SIG-M5 treated with dmso at 0.1 percent for 504 hours (cell line): ENCODE measurements at regions not wholly inside any gene's neighbourhood (a gene's known extent, or its start where the extent isn't known, plus 50 kb on each side); places are given as distances from the start of the nearest gene placed in this dataset.
"Not testable (repeated sequence)": the region's sequence is repeated elsewhere in the genome, so short reads cannot be mapped to it uniquely, and the experiment has no call there.

Source experiments
- DNase-seq: peaks from one replicate; lab custom pipeline; 2025; ENCODE audit not compliant: unreplicated experiment; lab: John Stamatoyannopoulos, UW

DNA sequence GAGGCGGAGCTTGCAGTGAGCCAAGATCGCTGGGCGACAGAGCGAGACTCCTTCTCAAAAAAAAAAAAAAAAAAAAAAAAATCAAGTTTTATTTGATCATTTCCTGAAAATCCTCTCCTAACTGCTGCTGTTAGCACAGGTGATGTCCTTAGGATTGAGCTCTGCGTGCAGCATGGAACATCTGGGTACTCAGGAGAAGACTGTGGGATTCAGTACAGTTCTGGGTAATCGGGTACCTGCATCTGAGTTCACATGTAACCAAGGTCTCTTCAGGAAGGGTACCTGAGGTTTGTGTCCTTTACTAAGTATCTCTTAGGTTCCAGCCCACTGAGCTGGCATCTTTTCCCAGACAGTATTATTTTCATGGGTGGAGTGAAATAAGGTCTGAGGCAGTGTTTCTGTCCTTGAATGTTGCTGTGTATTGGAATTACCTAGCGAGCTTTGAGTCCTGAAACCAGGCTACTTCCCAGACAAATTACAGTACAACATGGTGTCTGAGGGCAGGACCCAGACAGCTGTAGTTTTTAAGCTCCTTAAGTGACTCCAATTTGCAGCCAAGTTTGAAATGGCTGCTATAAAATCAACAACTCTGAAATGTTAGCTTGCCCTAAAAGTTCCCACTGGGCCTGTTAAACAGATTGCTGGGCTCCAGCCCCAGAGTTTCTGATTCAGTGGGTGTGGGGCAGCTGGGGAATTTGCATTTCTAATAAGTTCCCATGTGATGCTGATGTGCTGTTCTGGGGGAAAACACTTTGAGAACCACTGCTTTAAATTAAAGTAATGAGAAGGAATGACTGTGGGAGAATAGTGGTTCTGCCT lies 120.5 kb downstream of the PMAIP1 start:
- no peak for DNase-seq

DNA sequence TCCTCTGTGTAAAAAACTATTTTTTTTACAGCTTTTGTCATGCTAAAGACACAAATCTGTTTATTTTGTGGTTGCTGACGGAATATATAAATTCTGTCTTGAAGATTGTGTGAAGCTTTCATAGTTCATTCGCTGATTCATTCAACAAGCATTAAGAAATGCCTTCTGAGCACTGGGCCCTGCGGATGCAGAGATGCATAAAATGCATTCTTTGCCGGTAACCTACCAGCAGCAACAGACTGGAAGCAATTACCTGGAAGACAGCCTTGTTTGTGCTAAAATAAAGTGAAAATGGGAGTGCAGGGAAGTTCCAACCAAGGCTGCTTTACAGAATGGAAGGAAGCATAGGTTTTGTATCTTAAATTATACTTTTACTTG lies 119.7 kb downstream of the PMAIP1 start:
- no peak for DNase-seq

- no peak for DNase-seq
Observed at GRCh38 chr18:60018618-60019462, 119.0 kb downstream of the PMAIP1 start.

DNA sequence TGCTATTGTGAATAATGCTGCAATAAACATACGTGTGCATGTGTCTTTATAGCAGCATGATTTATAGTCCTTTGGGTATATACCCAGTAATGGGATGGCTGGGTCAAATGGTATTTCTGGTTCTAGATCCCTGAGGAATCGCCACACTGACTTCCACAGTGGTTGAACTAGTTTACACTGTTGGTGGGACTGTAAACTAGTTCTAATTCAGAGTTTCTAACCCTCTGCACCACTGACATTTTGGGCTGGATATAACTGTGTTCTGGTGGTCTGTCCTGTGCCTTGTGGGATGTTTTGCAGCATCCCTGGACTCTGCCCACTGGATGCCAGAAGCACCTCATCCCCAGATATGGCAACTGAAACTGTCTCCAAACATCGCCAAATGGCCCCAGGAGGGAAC lies 118.3 kb downstream of the PMAIP1 start:
- not testable (repeated sequence) for DNase-seq

DNA sequence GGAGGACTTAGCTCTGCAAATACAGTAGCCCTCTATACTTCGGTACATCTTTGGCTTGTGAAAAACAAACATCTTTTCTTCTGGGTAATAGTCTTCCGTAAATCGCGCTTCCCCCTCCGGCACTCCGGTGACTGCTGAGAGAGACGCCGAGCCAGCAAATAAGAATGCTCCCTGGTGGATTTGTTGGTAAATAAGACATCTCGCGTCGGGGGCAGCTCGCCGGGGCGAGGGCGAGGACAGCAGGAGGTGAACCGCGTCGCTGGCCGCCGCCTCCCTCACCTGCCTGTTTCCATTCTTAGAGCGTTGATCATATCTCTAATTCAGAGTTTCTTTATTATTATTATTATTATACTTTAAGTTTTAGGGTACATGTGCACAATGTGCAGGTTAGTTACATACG lies 117.6 kb downstream of the PMAIP1 start:
- DNase-seq: no peak

GRCh38 chr18:60015826-60016225 lies 116.0 kb downstream of the PMAIP1 start:
- DNase-seq: not testable (repeated sequence)

- DNase-seq: not testable (repeated sequence)
Observed at GRCh38 chr18:60013148-60013547, 113.4 kb downstream of the PMAIP1 start.

DNA sequence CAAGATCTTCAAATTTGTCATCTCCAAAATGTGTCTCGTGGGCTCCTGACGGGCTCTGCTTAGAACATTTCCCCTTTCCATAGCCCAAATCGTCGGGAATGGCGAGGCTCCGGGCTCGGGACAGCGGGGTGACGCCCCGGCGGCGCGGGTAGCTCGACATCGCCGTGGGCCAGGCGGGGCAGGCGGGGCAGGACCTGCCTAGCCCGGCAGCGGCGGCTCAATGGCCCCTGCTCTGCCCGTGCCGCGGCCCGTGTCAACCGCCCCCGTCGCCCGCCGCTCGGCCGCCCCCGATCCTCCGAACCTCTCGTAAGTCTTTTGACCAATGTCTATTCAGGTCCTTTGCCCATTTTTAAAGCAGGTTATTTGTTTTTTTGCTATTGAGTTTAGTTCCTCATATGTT lies 111.2 kb downstream of the PMAIP1 start:
- DNase-seq: no peak

GRCh38 chr18:60010513-60010912 lies 110.7 kb downstream of the PMAIP1 start:
- DNase-seq: no peak

GRCh38 chr18:60007661-60008060 lies 107.9 kb downstream of the PMAIP1 start:
- no peak for DNase-seq

DNA sequence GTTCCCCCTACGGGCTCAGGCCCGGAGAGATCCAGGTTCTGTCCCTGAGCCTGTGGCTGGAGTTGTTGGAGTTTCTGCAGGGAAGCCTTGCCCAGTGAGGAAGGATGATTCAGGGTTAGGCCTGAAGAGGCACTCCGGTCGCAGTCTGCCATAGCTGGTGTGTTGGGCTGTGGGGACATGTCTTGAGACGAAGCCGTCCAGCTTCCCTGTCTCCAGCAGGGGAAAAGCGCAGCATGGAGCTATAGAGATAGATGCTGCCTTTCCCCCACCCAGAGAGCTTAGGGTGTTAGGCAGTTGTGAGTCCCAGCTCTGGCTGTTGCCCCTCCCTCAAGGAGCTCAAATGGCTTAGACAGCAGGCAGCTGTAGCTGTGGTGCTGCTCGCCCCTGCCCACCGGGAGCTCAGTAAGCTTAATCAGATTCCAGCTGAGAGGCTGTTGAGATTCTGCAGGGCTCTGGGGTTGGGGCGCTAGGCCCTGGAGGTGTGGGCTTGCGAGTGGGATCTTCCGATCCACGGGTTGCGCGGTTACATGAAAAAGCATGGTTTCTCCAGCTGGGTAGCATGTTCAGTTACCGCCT lies 103.9 kb downstream of the PMAIP1 start:
- no peak for DNase-seq

DNA sequence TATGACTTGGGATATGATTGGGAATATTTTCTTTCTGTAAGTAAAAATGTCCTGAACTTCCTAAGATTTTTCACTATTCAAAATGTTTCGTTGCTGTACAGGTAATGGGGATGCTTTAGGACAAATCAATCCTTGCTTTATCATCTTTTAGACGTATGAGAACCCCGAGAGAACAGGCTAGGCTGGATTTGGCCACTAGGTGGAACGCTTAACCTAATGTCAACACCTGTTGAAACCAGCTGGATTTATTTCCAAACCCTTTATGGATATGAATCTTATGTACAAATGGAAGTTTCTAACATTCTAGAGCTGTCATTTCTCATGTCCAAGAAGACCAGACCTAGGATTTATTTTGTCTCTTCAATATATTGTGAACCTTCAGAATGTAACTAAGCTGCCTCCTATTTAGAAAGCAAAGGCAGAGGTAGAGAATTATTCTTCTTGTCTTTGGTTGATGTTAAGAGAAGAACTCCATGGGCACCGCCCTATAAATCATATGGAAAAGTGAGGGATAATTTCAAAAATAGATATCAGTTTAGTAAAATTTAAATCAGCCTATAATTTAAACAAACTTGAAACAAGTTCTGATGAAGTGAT lies 96.7 kb downstream of the PMAIP1 start:
- no peak for DNase-seq

GRCh38 chr18:59994357-59994756 lies 94.6 kb downstream of the PMAIP1 start:
- DNase-seq: no peak

- DNase-seq: no peak
Observed at GRCh38 chr18:59993560-59993959, 93.8 kb downstream of the PMAIP1 start.

DNA sequence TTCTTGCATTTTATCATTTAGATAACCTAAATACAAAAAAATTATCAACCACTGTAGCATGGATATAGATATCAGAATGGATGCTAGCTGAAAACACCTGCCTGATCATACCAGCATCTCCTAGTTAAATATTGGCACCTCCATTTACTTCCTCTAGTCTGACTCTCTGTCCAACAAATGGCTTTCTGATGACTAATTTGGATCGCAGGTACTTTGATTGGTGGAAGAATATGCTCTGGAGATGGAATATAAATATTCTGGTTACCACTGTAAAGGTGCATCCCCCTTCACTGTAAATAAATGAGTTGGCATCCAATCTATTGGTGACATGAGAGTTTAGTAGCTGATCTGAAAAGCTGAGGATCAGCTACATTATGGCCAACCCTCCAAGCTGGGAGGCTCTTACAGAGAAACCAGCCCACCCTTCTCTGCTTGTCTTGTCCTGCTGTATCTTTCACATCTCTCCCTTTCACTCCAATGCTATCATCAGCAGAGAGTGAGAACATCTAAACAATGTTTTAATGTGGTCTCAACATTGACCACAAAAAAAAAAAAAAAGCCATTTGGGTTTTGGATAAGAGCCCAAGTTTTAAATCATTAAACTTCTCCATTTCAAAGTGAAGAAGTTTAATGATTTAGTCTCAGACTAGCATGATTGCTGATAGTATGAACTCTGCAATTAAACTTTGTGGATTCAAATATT lies 90.5 kb downstream of the PMAIP1 start:
- DNase-seq: no peak

- DNase-seq: peak; percentile 58
Observed at GRCh38 chr18:59988098-59988706, 88.4 kb downstream of the PMAIP1 start.

DNA sequence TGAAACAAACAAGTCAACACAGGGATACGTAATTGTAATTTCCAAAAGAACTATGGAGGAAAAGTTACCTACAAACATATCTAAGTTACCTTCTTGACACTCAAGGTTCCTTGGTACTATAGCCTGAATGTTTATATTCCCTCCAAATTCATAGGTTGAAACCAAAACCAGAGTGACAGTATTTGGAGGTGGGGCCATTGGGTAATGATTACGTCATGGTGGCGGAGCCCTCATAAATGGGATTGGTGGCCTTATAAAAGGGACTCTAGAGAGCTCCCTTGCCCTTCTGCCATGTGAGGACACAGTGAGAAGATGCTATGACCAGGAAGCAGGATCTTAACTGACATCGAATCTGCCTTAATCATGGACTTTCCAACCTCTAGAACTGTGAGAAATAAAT lies 87.3 kb downstream of the PMAIP1 start:
- DNase-seq: no peak

GRCh38 chr18:59986139-59986538 lies 86.3 kb downstream of the PMAIP1 start:
- no peak for DNase-seq

DNA sequence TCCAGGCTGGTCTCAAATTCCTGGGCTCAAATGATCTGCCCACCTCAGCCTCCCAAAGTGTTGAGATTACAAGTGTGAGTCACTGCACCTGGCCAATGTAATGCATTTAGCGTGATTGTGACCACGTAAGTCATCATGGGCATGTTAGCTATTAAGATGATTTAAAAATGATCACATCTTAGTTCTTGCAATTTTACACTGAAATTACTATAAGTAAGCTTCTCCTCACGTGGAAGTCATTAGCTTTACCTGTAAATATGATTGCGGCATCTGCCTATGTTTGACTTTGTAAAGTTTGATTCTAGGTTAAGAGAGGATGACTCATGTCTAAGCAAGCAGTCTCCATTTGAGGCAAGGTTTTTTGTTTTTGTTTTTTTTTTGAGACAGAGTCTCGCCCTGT lies 85.5 kb downstream of the PMAIP1 start:
- DNase-seq: no peak

DNA sequence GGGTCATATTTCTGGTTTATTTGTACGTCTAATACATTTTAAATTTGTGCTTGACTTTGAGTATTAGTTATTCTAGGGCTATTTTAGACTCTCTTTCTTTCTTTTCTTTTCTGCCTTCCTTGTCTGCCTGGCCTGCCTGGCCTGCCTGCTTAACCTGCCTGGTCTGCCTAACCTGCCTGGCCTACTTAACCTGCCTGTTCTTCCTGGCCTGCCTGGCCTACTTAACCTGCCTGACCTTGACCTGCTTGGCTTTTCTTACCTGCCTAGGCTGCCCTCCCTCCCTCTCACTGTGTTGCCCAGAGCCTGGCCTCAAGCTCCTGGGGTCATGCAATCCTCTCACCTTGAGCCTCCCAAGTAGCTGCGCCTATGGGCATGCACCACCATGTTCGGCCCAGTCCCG lies 83.7 kb downstream of the PMAIP1 start:
- DNase-seq: no peak
